NCI-H2107 treated with DMSO at 0.1 percent for 48 hours (cell line): ENCODE measurements at regions not wholly inside any gene's neighbourhood (a gene's known extent, or its start where the extent isn't known, plus 50 kb on each side); places are given as distances from the start of the nearest gene placed in this dataset.
"Not testable (repeated sequence)": the region's sequence is repeated elsewhere in the genome, so short reads cannot be mapped to it uniquely, and the experiment has no call there.

Experiments
- DNase-seq: peaks from one replicate; lab custom pipeline; 2025; ENCODE audit not compliant: unreplicated experiment; lab: John Stamatoyannopoulos, UW

GRCh38 chr9:26176628-26177027 lies 498.4 kb upstream of the TUSC1 start:
- DNase-seq, result no peak

GRCh38 chr9:26175264-26175663 lies 497.0 kb upstream of the TUSC1 start:
- DNase-seq, result no peak

GRCh38 chr9:26172301-26172700 lies 494.1 kb upstream of the TUSC1 start:
- DNase-seq, result no peak

DNA sequence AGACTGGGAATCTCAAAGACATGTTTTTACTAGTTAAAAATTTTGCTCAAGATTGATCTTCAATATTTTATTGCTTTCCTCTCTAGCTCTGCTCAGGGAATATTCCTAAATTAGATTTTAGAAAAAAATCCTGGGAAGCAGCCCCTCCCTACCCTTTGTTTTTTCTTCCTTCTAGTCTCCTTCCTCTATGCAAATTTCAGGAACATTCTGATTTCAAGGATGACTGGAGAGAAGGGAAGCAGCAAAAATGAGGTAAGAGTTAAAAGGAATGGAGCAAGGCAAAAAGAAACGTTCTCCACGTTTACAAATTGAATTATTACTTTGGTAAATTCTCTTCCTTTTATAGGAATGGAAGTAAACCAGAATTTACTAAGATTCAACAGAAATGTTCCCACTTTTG lies 493.4 kb upstream of the TUSC1 start:
- no peak for DNase-seq

- no peak for DNase-seq
Measured at GRCh38 chr9:26170190-26170589, 491.9 kb upstream of the TUSC1 start.

DNA sequence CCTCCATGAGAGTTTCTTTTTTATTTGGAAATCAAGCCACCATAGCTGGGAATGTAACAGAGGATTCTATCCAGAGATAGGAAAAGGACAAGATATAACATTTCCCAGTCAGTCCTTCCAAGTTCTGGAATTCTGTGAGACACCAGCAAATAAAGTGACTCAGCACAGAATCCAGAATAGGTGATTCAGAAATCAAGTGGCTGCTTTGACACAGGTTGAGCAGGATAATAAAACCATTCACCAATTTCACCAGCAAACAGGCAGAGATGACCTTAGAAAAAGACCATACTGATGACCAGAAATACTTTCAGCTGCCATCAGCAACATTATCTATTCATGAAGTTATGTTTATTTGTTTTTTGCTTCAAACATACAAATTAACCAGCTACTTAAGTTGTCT lies 491.5 kb upstream of the TUSC1 start:
- no peak for DNase-seq

- no peak for DNase-seq
Measured at GRCh38 chr9:26166537-26166936, 488.3 kb upstream of the TUSC1 start.

DNA sequence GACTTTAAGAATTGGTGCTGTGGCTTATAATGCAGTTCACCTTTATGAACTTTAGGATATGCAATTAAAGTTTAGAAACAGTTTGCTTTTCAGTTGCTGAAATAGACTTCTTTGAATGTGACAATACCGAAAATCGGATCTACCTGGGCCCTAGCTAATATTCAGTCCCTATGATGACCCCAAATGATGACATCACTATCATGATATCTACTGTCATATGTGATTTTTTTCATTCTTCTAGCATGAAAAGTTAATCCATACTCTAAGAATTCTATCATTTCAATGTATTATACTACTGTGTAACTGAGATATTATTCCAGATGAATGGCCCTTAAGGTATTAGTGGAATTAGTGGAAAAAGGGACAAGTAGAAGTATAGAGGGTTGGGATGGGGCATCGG lies 487.2 kb upstream of the TUSC1 start:
- DNase-seq, result no peak

- no peak for DNase-seq
Measured at GRCh38 chr9:26163931-26164330, 485.7 kb upstream of the TUSC1 start.

DNA sequence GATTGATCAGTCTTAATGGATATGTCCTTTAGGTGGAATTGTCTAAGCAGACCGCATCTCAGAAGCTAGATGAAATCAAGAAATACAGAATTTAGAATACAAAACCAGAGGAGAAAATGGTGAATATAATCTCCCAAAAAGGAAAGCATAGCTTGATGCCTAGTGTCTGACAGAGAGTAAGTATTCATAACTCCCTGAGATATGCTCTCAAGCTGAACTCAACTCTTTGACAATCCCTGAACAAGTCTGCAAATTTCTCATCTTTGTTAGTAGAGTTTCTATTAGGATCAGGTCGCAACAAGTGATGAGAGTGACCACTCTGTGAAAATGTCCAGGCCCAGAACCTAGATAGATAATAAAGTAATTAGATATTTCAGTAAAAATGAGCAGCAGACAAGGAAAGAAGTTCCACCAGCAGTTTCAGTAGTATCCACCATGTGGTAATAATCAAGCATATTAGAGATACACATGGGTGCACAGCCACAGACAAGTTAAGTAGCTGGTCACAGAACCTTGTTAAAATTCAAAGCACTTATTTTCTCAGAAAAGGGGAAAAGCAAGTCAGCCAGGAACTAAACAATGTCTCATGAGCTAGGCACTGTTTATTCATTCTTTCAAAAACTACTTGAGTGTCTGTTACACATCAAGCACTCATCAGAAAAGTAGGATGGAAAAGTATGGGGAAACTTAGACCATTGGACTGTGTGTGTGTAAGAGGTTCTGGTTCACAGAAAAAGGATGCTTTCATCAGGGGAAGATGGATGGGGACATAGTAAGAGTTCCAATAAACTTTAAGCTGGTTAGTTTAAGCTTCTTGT lies 481.5 kb upstream of the TUSC1 start:
- DNase-seq, result no peak

- no peak for DNase-seq
Measured at GRCh38 chr9:26158631-26159150, 480.4 kb upstream of the TUSC1 start.

DNA sequence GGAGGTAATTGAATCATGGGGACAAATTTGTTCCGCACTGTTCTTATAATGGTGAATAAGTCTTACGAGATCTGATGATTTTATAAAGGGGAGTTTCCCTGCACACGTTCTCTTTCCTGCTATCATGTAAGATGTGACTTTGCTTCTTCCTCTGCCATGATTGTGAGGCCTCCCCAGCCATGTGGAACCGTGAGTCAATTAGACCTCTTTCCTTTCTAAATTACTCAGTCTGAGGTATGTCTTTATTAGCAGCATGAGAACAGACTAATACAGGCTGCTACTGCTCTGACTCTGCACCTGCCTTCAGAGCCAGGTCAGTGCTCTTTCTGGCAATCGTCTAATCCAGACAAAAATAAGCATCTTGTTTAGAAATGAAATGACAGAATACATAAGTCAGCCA lies 479.2 kb upstream of the TUSC1 start:
- no peak for DNase-seq

- DNase-seq, result no peak
Measured at GRCh38 chr9:26152350-26152749, 474.1 kb upstream of the TUSC1 start.

GRCh38 chr9:26148128-26148527 lies 469.9 kb upstream of the TUSC1 start:
- no peak for DNase-seq

DNA sequence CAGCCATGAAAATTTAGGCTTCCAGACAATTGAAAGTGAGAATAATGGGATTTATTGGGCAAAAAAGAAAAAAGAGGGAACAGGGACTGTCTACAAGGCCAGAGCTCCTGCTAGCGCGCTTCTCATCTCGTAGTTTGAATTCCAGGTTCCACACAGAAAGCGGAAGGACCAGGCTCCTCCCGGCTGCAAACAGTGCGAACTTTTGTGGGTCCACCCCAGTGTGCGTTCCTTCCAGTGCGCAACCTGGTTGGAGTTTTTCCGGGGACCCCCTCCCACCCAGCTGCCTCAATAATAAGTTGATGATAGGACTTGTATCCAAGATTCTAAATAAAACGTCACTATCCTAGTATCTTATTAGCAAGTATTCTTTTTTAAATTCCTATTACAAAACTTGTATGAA lies 467.7 kb upstream of the TUSC1 start:
- DNase-seq, result no peak

DNA sequence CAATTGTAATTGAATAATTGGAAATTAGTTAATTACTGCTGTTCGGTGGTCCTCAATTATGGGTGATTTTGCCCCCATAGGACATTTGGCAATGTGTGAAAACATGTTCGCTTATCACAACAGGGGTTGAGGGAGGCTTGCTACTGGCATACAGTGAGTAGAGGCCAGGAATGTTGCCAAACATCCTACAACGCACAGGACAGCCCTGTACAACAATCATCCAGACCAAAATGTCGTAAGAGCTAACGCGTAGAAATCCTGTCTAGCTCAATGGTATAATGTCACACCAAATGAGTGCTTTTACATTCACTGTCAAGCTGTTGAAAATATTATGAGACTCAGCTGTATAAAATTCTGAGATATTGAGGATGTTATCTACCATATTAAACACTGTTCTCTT lies 464.4 kb upstream of the TUSC1 start:
- DNase-seq, result no peak

DNA sequence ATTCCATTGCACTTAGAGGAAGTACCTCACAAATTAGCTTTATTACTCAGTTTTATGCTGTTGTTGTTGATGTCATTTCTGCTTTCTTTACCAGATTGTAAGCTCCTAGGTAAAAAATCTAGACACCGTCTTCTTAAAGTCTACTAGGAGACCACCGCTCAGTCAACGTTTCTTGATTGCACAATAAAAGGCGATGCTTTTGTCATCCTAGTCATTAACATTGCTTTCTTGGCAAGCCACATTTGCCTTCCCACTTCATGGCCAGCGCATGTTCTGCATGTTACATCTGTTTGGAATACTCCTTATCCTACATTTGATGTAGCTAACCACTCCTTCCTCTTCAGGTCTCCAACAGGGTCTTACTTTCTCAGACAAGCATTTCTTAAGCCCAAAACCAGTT lies 464.0 kb upstream of the TUSC1 start:
- DNase-seq, result no peak

GRCh38 chr9:26133537-26133936 lies 455.3 kb upstream of the TUSC1 start:
- DNase-seq, result no peak

GRCh38 chr9:26132746-26133312 lies 454.6 kb upstream of the TUSC1 start:
- no peak for DNase-seq

DNA sequence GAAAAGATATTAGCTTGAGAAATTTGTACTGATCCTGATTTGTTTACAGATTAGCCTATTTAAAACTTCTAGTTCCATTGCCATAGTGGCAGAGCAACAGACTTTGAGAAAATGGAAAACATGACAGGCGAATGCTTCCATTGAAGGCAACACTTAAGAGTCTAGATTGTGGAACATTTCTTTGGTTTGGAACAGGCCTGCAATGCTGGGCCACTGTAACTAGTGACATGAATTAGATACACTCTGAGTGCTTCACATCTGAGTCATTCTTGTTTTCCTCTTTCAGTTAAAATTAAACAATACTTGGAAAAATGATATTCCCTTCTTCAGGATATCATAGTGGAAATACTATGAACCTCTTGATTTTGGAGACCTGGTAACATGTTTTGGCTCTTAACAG lies 453.6 kb upstream of the TUSC1 start:
- no peak for DNase-seq

DNA sequence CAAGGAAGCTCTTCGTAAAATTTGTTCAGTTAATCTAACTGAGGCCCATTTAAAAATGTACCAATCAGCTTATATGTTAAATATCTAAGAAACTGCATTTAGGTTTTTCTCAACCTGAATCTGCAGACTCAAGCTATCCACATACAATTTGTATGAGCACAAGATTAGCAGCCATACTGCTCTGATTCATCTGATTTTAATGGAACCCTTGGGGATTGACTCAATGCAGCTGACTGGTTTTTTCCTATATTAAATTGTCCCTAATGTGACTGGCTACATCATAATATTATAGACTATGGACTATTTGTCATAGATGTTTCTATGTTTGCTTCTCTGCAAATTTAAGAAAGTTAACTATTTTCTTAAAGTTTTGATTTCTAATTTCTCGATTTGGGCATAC lies 451.0 kb upstream of the TUSC1 start:
- no peak for DNase-seq

GRCh38 chr9:26125693-26126092 lies 447.4 kb upstream of the TUSC1 start:
- no peak for DNase-seq

DNA sequence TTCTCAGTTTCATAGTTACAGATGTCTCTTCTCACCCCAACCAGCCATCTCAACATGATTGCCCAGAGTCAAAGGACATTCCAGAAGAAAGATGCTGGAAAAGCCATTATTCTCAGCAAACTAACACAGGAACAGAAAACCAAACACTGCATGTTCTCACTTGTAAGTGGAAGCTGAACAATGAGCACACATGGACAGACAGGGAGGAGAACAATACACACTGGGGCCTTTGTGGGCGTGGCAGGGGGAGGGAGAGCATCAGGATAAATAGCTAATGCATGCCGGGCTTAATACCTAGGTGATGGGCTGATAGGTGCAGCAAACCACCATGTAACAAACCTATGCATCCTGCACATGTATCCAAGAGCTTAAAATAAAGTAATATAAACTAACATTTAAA lies 437.8 kb upstream of the TUSC1 start:
- DNase-seq, result not testable (repeated sequence)
